Activated CD8-positive, alpha-beta memory T cell treated with anti-CD3 and anti-CD28 coated beads, Interleukin-2, amount 50 U/mL, for 4 hours (primary cell): ENCODE measurements at regions not wholly inside any gene's neighbourhood (a gene's known extent, or its start where the extent isn't known, plus 50 kb on each side); places are given as distances from the start of the nearest gene placed in this dataset.
"Not testable (repeated sequence)": the region's sequence is repeated elsewhere in the genome, so short reads cannot be mapped to it uniquely, and the experiment has no call there.

ENCODE experiments used
- DNase-seq: peaks from one replicate; pipeline ENCODE4 v3.0.0-alpha.2; 2020

DNA sequence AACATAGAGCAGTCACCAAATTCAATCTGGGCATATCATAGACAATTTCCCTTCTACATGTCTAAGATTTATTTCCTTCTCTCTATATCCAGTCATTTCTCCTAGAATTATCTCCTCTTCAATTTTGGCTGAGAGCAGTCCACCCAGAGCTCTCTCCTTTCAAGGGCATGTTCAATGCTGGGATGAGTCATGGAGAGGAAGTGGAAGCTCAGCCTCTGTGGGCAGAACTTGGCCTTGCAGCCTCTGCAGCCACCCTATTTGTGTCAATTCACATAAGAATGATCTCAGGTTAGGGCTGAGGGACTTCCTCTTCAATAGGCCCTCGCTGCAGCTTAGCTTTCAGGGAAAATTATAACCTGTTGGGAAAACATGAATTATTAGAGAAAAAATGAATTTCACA lies 560.8 kb downstream of the POM121L12 start:
- DNase-seq: no peak

- no peak for DNase-seq
Measured at GRCh38 chr7:53600296-53600695, 564.9 kb downstream of the POM121L12 start.

DNA sequence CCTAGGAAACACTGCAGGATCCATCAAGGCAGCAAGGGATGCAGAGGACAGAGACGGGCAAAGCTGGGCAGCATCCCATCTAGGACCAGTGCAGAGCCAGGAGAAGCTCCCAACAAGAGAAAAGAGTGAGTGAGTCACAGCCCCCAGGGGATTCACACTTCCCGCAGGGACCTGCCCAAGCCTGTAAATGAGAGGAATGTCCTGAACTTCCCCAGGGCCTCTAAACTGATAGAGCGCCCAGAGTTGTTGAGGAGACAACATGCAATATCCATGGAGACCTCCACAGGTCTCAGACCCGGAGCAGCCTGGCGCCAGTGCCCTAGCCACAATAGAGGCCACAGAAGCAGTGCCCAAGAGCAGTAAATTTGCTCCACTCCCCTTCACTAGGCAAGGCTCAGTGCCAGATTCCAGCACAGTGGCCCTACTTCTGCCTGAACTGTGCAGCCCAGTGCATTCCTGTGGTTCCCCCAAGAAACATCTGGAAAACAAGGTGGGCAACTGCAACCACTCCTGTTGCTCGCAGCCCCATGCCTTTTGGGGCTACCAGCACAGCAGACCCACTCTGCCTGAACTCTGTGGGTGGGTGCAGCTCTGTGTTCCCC lies 567.5 kb downstream of the POM121L12 start:
- no peak for DNase-seq

DNA sequence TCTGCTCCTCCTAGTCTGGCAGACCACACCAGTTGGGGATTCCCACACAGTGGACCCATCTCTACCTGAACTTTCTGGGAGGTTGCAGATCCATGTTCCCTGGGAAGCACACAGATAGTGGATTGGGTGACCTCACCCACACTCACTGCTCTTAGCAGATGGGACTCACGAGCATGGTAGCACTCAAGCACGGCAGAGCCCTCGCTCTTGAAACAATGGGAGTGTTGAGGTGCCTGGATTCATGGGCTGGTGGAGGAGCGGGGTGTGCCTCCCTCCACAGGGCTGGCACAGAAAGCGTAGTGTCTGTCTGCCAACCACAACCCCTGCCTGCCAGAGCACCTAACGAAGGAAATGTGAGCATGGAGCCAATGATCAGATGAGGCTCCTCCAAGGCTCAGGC lies 568.0 kb downstream of the POM121L12 start:
- DNase-seq: no peak

GRCh38 chr7:53604201-53604600 lies 568.8 kb downstream of the POM121L12 start:
- DNase-seq: no peak

DNA sequence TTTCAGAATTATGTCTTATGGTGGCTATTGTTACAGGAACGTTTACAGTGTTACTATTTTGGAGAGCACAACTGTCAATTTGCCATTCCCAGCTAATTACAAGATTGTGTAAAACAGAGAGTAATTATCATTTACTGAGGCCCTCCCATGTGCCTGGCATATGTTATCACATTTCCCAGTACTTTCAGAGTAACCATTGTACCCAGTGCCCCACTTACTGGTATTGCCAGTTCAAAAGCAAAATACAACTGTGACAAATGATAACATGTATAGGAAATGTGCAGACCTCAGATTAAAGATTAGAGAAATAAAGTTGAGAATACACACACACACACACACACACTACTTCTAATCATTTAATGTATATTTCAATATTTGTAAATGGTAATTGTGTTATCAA lies 572.5 kb downstream of the POM121L12 start:
- DNase-seq: no peak

GRCh38 chr7:53609185-53609584 lies 573.8 kb downstream of the POM121L12 start:
- no peak for DNase-seq

DNA sequence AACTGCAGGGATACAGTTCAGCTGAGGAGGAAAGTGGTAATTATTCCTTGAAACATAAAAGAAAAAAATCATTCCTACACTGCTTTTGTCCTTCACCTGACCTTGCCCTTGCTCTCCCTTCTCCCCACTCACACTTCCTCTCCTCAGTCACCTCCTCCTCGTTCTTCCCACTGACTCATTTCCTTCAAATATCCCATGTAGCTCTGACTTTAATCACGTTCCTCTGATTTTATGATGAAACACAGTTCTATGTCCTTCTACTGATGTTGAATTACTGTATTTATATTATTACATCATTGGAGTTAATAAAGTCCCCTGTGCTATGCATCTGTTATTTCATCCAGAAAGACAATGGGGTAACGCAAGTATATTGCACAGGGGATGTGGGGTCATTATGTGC lies 575.6 kb downstream of the POM121L12 start:
- DNase-seq: no peak

DNA sequence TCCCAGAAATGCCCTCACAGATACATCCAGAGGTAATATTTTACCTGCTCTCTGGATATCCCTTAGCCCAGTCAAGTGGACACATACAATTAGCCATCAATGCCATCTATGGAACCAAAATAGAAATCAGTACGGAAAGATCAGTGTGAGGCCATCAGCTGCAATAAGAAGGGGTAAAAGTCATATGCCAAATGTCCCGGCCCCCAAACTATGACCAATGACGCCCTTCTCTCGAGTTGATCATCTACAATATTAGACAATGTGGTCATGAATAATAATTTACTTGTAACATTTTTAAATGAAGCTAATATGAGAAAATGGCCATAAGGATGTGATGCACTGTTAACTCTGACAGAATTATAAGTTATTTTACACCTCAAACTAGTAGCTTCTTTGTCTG lies 588.9 kb downstream of the POM121L12 start:
- no peak for DNase-seq

DNA sequence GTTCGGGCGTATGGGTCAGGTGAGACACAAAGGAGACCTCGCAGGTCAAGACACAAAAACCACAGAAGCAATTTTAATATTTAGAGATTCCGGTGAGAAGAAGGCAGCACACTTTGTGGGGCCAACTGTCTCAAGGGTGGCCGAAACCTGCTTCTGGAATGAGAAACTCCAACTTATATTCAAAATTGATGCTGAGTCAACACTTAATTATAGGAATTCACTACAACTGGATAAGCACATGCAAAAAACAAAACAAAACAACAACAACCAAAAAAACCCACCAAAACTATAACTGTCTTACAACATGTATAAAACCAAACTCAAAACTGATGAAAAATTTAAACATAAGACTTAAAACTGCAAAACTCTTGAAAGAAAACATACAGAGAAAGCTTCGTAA lies 593.3 kb downstream of the POM121L12 start:
- DNase-seq: no peak

DNA sequence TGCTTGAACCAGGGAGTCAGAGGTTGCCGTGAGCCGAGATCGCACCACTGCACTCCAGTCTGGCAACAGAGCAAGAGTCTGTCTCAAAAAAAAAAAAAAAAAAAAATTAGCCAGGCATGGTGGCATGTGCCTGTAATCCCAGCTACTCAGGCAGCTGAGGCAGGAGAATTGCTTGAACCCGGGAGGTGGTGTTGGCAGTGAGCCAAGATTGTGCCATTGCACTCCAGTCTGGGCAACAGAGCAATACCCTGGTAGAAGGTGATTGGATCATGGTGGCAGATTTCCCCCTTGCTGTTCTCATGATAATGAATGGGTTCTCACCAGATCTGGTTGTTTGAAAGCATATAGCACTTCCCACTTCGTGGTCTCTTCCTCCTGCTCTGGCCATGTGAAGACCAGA lies 599.8 kb downstream of the POM121L12 start:
- not testable (repeated sequence) for DNase-seq

- DNase-seq: no peak
Measured at GRCh38 chr7:53638517-53638916, 603.1 kb downstream of the POM121L12 start.

DNA sequence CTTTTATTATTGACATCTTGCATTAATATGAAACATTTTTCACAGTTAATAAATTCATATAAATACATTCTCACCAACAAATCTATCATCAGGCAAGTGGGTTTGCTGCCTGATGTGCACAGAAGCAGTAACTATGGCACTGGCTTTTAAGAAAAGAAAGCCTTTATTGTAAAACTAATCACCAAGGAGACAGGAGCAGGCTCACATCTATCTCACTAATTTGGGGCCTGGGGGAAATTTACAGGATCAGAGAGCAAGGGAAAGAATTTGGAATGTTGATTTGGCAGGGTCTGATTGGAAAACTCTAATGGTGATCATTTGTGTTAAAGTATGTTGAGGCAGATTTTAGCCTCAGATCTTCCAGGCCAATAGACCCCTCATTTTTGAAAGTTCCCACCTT lies 605.7 kb downstream of the POM121L12 start:
- no peak for DNase-seq

GRCh38 chr7:53642361-53642760 lies 606.9 kb downstream of the POM121L12 start:
- no peak for DNase-seq

- DNase-seq: no peak
Measured at GRCh38 chr7:53642866-53643265, 607.4 kb downstream of the POM121L12 start.

- no peak for DNase-seq
Measured at GRCh38 chr7:53656881-53657280, 621.4 kb downstream of the POM121L12 start.

DNA sequence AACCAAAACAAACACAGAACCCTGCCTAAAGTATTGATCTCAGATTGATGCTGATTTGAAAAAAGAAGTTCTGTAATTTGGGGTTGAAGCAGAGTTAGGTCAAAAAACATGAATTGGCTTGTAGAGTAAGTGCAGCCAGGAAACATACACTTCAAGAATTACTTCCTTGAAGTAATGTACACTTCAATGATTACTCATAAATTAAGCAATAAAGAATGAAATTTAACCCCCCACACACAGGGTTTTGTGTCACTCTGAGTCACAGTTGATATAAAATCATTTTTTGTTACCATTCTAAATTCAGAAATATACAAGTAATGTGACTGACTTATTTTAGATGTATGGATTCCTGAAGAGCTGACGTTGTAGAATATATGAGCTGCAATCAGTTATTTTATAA lies 622.2 kb downstream of the POM121L12 start:
- DNase-seq: no peak

- DNase-seq: no peak
Measured at GRCh38 chr7:53658951-53659350, 623.5 kb downstream of the POM121L12 start.

DNA sequence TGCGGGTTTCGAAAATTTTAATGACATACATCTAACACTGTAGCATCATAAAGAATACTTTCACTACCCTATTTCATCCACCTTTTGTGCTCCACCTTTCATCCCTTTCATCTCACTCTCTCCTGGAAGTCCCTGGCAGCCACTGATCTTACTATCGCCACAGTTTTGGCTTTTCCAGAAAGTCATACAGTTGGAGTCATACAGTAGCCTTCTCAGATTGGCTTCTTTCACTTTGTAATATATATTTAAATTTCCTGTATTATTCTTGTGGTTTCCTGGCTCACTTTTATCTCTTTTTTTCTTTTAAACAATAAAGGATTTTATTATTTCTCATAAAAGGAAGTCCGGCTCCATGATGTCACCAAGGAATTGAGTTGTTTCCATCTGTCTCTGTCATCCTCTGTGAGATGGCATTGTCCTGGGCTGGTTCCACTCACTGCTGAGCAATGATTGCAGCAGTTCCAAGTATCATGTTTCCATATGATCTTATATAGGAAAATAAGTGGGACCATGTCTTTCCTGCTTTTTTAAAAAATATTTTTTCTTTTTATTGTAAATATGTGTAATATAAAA lies 626.3 kb downstream of the POM121L12 start:
- no peak for DNase-seq

DNA sequence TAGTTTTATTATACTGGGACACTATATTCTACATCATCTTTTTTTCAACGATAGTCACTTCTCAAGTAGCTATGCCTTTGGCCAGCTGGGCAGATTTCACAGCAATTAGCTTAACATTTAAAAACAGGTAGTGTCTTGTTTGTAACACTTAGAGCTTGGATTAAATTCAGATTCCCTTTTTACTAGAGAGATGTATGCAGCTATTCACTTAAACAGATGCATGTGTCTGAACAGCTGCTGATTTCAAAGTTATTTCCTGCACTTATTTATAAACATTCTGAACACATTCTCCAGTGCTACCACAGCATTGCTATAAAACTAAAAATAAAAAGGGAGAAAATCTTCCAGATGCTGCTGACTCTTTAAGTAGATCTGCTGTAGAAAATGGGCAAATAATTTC lies 637.2 kb downstream of the POM121L12 start:
- DNase-seq: no peak

DNA sequence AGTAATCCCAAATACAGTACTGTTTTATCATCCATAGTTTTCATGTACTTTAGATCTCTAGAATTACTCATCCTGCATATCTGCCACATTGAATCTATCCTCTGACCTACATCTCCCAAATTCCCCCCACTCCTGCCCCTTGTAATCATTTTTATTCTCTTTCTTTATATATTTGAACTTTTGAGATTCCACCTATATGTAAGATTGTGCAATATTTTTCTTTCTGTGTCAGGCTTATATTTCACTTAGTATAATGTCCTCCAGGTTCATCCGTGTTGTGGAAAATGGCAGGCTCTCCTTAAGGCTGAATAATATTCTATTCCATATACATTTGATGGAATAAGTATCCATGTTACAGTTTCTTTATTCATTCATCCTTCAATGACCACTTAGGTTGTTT lies 640.4 kb downstream of the POM121L12 start:
- no peak for DNase-seq

DNA sequence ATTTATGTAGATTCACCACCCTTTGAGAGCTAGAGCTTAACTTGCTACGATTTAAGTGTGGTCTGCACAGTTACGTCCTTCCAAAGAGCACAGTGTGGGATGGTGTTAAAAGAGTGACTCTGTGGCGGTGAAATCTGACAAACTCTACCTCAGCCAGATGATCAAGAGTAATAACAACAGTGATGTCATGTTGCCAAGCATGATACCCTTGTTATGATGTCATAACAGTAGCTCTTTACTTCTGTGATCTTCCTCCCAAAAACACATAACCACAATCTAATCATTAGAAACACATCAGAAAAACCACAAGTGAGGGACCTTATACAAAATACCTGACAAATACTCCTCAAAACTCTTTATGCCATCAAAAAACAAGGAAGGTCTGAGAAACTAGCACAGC lies 649.3 kb downstream of the POM121L12 start:
- DNase-seq: no peak

GRCh38 chr7:53690411-53690810 lies 655.0 kb downstream of the POM121L12 start:
- no peak for DNase-seq

GRCh38 chr7:53697913-53698312 lies 662.5 kb downstream of the POM121L12 start:
- DNase-seq: no peak

DNA sequence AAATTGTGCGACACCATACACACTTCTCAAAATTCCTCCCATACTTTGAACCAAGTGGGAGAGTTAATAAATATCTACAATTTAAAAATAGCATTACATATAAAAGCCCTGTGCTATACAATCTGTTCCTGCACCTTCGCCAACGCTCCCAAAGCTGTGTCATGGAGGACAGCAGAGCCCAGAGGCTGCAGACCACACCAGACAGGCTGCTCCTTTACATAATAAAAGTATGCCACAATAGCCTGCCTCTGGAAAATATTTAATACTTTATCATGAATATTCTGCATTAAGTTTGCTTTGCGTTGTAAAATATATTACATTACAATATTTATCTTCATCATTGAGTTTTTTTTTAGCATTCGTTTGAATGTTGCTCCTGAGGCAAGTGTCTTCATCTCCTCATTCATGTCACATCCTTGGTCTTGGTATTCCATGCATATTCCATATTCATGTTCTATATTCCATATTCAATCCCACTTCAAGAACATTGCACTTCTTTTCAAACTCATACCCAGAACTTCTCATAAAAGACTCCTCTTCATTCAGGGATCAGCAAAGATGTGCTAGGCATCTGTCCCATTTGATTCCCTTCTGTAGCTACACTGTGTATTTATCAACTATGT lies 663.9 kb downstream of the POM121L12 start:
- DNase-seq: no peak
